IMR-90 (cell line): ENCODE measurements at regions not wholly inside any gene's neighbourhood (a gene's known extent, or its start where the extent isn't known, plus 50 kb on each side); places are given as distances from the start of the nearest gene placed in this dataset.

Experiments used
- ATAC-seq: fragments of 200-7000 bp; cut with Tn5 transposase; 2 replicates; pipeline ENCODE4 v1.9.1; 2020; ENCODE audit warnings: low read depth, mild to moderate bottlenecking, moderate library complexity
- BruUV-seq: library from RNA; stranded (reverse); fragments of 400-500 nt; replicated peaks from 2 replicates; lab custom pipeline; 2021; lab: Mats Ljungman, UMichigan
- CTCF ChIA-PET: fragments of 300-600 bp; formaldehyde crosslinking; extraction: SDS; loops from one replicate; lab custom pipeline; 2021; ENCODE audit warnings: antibody characterized with exemption; lab: Yijun Ruan, JAX
- POLR2A ChIA-PET: fragments of 300-600 bp; sonication (Branson Sonifier 250); formaldehyde crosslinking; loops from one replicate; lab custom pipeline; 2022; ENCODE audit warnings: antibody characterized with exemption; ENCODE audit not compliant: unreplicated experiment; lab: Charles Lee
- DNase-seq: peaks from one replicate; pipeline ENCODE4 v3.0.0; 2013
- H2AFZ ChIP-seq: replicated peaks from 2 replicates; pipeline ENCODE3; 2013; ENCODE audit warnings: low read length, mild to moderate bottlenecking; ENCODE audit not compliant: poor library complexity
- H2AK5ac ChIP-seq: 2 replicates; pipeline ENCODE4 v1.6.1; 2013; ENCODE audit warnings: low read depth, low read length, inconsistent platforms
- H2AK9ac ChIP-seq: replicated peaks from 2 replicates; pipeline ENCODE3; 2013; ENCODE audit warnings: mild to moderate bottlenecking, low read depth, low read length, moderate library complexity; ENCODE audit not compliant: poor library complexity
- H2BK120ac ChIP-seq: 2 replicates; pipeline ENCODE4 v1.6.1; 2013; ENCODE audit warnings: low read depth, low read length, inconsistent platforms
- H2BK15ac ChIP-seq: 3 replicates; pipeline ENCODE4 v1.6.1; 2013; ENCODE audit warnings: low read depth, low read length, inconsistent platforms
- H2BK20ac ChIP-seq: 2 replicates; pipeline ENCODE4 v1.6.1; 2013; ENCODE audit warnings: low read depth, mild to moderate bottlenecking, inconsistent platforms, low read length, moderate library complexity
- H2BK5ac ChIP-seq: 2 replicates; pipeline ENCODE4 v1.6.1; 2013; ENCODE audit warnings: mild to moderate bottlenecking, low read depth, low read length, inconsistent platforms; ENCODE audit not compliant: poor library complexity, severe bottlenecking
- H3K14ac ChIP-seq: replicated peaks from 2 replicates; pipeline ENCODE4 v1.6.1; 2013; ENCODE audit warnings: low read depth, low read length, inconsistent platforms
- H3K18ac ChIP-seq: 2 replicates; pipeline ENCODE4 v1.6.1; 2013; ENCODE audit warnings: low read depth, low read length, control low read depth
- H3K23ac ChIP-seq: 2 replicates; pipeline ENCODE4 v1.6.1; 2013; ENCODE audit warnings: low read depth, low read length, inconsistent platforms
- H3K27ac ChIP-seq: 2 replicates; pipeline ENCODE4 v1.5.1; 2013; ENCODE audit warnings: mild to moderate bottlenecking, control low read depth, low read length; ENCODE audit not compliant: insufficient read depth
- H3K27me3 ChIP-seq: 2 replicates; pipeline ENCODE4 v1.6.1; 2013; ENCODE audit warnings: low read length; ENCODE audit not compliant: control insufficient read depth, insufficient read depth
- H3K36me3 ChIP-seq: 2 replicates; pipeline ENCODE4 v1.6.1; 2013; ENCODE audit warnings: low read length, mixed read lengths; ENCODE audit not compliant: control insufficient read depth, insufficient read depth
- H3K4ac ChIP-seq: 2 replicates; pipeline ENCODE4 v1.6.1; 2013; ENCODE audit warnings: low read depth, low read length, inconsistent platforms
- H3K4me1 ChIP-seq: 2 replicates; pipeline ENCODE4 v1.6.1; 2013; ENCODE audit warnings: low read length, mixed read lengths; ENCODE audit not compliant: control insufficient read depth, insufficient read depth
- H3K4me2 ChIP-seq: 2 replicates; pipeline ENCODE4 v1.6.1; 2013; ENCODE audit warnings: low read depth, mild to moderate bottlenecking, control low read depth, low read length, moderate library complexity
- H3K4me3 ChIP-seq: 2 replicates; pipeline ENCODE4 v1.5.1; 2013; ENCODE audit warnings: low read depth, mild to moderate bottlenecking, control low read depth, low read length, moderate library complexity; ENCODE audit not compliant: insufficient read depth
- H3K56ac ChIP-seq: 2 replicates; pipeline ENCODE4 v1.6.1; 2013; ENCODE audit warnings: low read length, inconsistent platforms; ENCODE audit not compliant: insufficient read depth; ENCODE audit errors: extremely low read depth
- H3K79me1 ChIP-seq, 2 experiments: 2 replicates each; pipeline ENCODE4 v1.6.1; 2013; ENCODE audit warnings: low read length in 2 of 2, inconsistent platforms in 1 of 2, low read depth in 1 of 2
- H3K9ac ChIP-seq: 2 replicates; pipeline ENCODE4 v1.6.1; 2013; ENCODE audit warnings: low read depth, low read length, control low read depth
- H3K9me1 ChIP-seq: 2 replicates; pipeline ENCODE4 v1.6.1; 2013; ENCODE audit warnings: low read length, inconsistent platforms; ENCODE audit not compliant: insufficient read depth
- H3K9me3 ChIP-seq: 2 replicates; pipeline ENCODE4 v1.6.1; 2013; ENCODE audit warnings: low read length; ENCODE audit not compliant: control insufficient read depth, insufficient read depth
- H4K20me1 ChIP-seq: 2 replicates; pipeline ENCODE4 v1.6.1; 2013; ENCODE audit warnings: low read length, inconsistent platforms; ENCODE audit not compliant: insufficient read depth
- H4K5ac ChIP-seq: 2 replicates; pipeline ENCODE4 v1.6.1; 2013; ENCODE audit warnings: mild to moderate bottlenecking, low read depth, low read length, control low read depth
- H4K8ac ChIP-seq, 2 experiments: 2 replicates each; pipeline ENCODE4 v1.6.1; 2013; ENCODE audit warnings: low read depth in 2 of 2, low read length in 2 of 2, control low read depth in 1 of 2, inconsistent platforms in 1 of 2
- H4K91ac ChIP-seq: 2 replicates; pipeline ENCODE4 v1.6.1; 2013; ENCODE audit warnings: low read depth, low read length, inconsistent platforms; ENCODE audit not compliant: insufficient read depth
- BHLHE40 ChIP-seq: fragments of 150-350 bp; IDR thresholded peaks from 2 replicates; pipeline ENCODE4 v1.6.1; 2016; ENCODE audit warnings: mild to moderate bottlenecking, low read depth, low read length
- CHD1 ChIP-seq: IDR thresholded peaks from 2 replicates; pipeline ENCODE4 v1.6.1; 2012; ENCODE audit warnings: low read depth, low read length, improper control_type of control experiment
- FOS ChIP-seq: fragments of 150-350 bp; IDR thresholded peaks from 2 replicates; pipeline ENCODE4 v1.6.1; 2016; ENCODE audit warnings: low read depth, low read length
- MXI1 ChIP-seq: IDR thresholded peaks from 2 replicates; pipeline ENCODE4 v1.6.1; 2012; ENCODE audit warnings: low read depth, mild to moderate bottlenecking, low read length, moderate library complexity, borderline replicate concordance
- POLR2A ChIP-seq: IDR thresholded peaks from 2 replicates; pipeline ENCODE4 v1.6.1; 2012; ENCODE audit warnings: mild to moderate bottlenecking, low read depth, low read length
- RAD21 ChIP-seq: IDR thresholded peaks from 2 replicates; pipeline ENCODE4 v1.6.1; 2012; ENCODE audit warnings: low read length, improper control_type of control experiment
- WGBS, 2 experiments: methylation state at CpG; one replicate each; pipeline versions ENCODE4 v1.1.5 to v1.1.7; 2013; ENCODE audit warnings: missing lambda C conversion rate in 2 of 2; ENCODE audit not compliant: insufficient read length in 1 of 2; ENCODE audit errors: extremely low coverage in 2 of 2; 5-methylcytosine and 5-hydroxymethylcytosine counted together
- dilution Hi-C: fragments of 300-500 bp; cut with HindIII; formaldehyde crosslinking; loops from one replicate; pipeline ENCODE4 v1.14.3; 2018; ENCODE audit warnings: low sequenced_read_pairs; ENCODE audit not compliant: unreplicated experiment
- in situ Hi-C: fragments of 300-500 bp; cut with MboI; formaldehyde crosslinking; loops from 3 replicates; pipeline ENCODE4 v1.14.3; 2019; ENCODE audit warnings: low sequenced_read_pairs, inconsistent platforms, mixed read lengths
- intact Hi-C: fragments of 100-400 bp; cut with micrococcal nuclease; formaldehyde crosslinking; loops from 2 replicates; pipeline ENCODE4 v1.10.0; 2022

- H3K9me3 ChIP-seq = peaks cover 7% of the 10 kb centered on the region; the same call in 1 of the 2 replicates
- WGBS, 2 experiments = no CpG with 5 or more reads among the region's 9 CpGs
- H4K8ac ChIP-seq = no peak overlapping the region
These were observed 54.6 kb upstream of the TBX3 start for GRCh38 chr12:114738460-114739184.

More at GRCh38 chr12:114738460-114739184, 54.6 kb upstream of the TBX3 start:
- no peak overlapping the region for H3K56ac ChIP-seq
- H3K79me1 ChIP-seq = no peaks in the 10 kb centered on the region
- H3K4me3 ChIP-seq = no peak overlapping the region
- ChIA-PET POLR2A (no interaction called here), CTCF (no interaction called here)
- H3K9ac ChIP-seq = no peak overlapping the region
- H2BK120ac ChIP-seq = no peak overlapping the region
- no peak overlapping the region for H3K4me2 ChIP-seq
- 0 out of 2 replicates have a peak, but pooled peaks cover 3% of the 10 kb centered on the region for H3K9me1 ChIP-seq
- intact Hi-C loops (no loop called here), in situ Hi-C loops (no loop called here), dilution Hi-C loops (no loop called here)
- H2BK15ac ChIP-seq = no peak overlapping the region
- peaks cover 2% of the 10 kb centered on the region; the same call in 1 of the 2 replicates for H3K4me1 ChIP-seq
- no peak overlapping the region for H2AK9ac ChIP-seq
- no peak overlapping the region for H3K14ac ChIP-seq
- H2AK5ac ChIP-seq = no peak overlapping the region
- H3K4ac ChIP-seq = no peak overlapping the region
- BruUV-seq = no TSS peak
- no peaks in the 10 kb centered on the region for H3K36me3 ChIP-seq
- H4K91ac ChIP-seq = no peak overlapping the region
- H4K20me1 ChIP-seq = no peaks in the 10 kb centered on the region
- TF ChIP-seq CHD1 (no peak), BHLHE40 (no peak), POLR2A (no peak), MXI1 (no peak), RAD21 (no peak), FOS (no peak)
- H3K18ac ChIP-seq = no peak overlapping the region
- no peaks in the 10 kb centered on the region for H3K27me3 ChIP-seq
- H2BK5ac ChIP-seq = no peak overlapping the region
- no peak overlapping the region for H2AFZ ChIP-seq
- no peak for ATAC-seq
- no peak for DNase-seq
- H4K5ac ChIP-seq = no peak overlapping the region
- no peak overlapping the region for H3K23ac ChIP-seq
- no peak overlapping the region for H2BK20ac ChIP-seq
- no peak overlapping the region for H3K27ac ChIP-seq
